OCI-LY7 (cell line): ENCODE measurements at regions not wholly inside any gene's neighbourhood (a gene's known extent, or its start where the extent isn't known, plus 50 kb on each side); places are given as distances from the start of the nearest gene placed in this dataset.

Source experiments
- EZH2phosphoT487 ChIP-seq: fragments of 200-600 bp; sonication (generic); IDR thresholded peaks from 2 replicates; pipeline ENCODE4 v1.6.1; 2018; ENCODE audit warnings: low read depth, borderline replicate concordance, mild to moderate bottlenecking, mixed run types, antibody characterized with exemption, low read length, moderate library complexity, mixed read lengths
- TF ChIP-seq, protein P1 (sequence below): fragments of 200-600 bp; sonication (generic); conservative IDR thresholded peaks from 2 replicates; pipeline ENCODE4 v1.5.1; 2014; ENCODE audit warnings: mild to moderate bottlenecking, antibody characterized with exemption, low read length, moderate library complexity, mixed read lengths

DNA sequence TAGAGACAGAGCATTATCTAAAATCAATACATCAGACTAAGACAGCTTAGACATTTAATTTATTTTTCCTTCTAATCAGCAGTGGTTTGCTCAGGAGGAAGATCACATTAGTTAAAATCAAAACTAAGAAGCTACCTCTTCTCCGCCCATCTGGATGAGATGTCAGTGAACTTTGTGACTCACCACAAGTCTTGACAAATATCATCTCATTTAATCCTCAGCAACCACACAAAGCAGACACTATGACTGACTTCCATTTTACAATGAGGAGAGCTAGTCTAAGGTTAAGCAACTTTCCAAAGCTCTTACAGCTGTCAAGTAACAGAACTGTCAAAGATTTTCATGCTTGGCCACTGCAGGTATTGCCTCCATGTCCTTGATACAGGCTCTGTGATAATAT, 289.5 kb downstream of the DEPDC1B start:
- TF ChIP-seq, protein P1, sequence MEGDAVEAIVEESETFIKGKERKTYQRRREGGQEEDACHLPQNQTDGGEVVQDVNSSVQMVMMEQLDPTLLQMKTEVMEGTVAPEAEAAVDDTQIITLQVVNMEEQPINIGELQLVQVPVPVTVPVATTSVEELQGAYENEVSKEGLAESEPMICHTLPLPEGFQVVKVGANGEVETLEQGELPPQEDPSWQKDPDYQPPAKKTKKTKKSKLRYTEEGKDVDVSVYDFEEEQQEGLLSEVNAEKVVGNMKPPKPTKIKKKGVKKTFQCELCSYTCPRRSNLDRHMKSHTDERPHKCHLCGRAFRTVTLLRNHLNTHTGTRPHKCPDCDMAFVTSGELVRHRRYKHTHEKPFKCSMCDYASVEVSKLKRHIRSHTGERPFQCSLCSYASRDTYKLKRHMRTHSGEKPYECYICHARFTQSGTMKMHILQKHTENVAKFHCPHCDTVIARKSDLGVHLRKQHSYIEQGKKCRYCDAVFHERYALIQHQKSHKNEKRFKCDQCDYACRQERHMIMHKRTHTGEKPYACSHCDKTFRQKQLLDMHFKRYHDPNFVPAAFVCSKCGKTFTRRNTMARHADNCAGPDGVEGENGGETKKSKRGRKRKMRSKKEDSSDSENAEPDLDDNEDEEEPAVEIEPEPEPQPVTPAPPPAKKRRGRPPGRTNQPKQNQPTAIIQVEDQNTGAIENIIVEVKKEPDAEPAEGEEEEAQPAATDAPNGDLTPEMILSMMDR, result no peak
- TF ChIP-seq EZH2phosphoT487, result no peak
